ENCODE measurements at regions not wholly inside any gene's neighbourhood (a gene's known extent, or its start where the extent isn't known, plus 50 kb on each side); places are given as distances from the start of the nearest gene placed in this dataset.

DNA sequence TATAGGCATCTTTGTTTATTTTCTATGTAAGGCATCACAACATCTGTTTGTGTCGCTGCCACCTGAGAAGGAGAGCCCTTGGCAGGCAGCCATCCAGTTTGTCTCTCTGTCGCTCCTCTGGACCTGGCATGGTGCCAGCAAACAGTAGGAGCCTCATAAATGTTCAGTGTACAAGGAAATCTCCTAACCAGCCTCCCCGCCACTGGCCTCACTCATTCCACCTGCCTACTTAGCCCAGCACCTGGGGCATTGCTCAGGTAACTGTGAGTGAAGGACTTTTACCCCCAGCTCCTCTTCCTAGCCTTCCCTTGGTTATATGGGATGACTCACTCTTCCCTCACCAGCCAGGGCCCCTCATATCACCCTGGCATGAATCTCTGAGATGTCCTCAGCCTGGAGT, 61.7 kb upstream of the NPTX2 start:
- H3K9me2 ChIP-seq (ENCODE audit: insufficient read depth), result no peaks in the 10 kb centered on the region
- no peak overlapping the region for H3K27ac ChIP-seq (ENCODE audit: low read depth)
- no peak overlapping the region for H3K4me2 ChIP-seq
- no peak overlapping the region for H2AFZ ChIP-seq
- no peak for ATAC-seq
- no peak overlapping the region for H3K4me3 Mint-ChIP-seq
- no peaks in the 10 kb centered on the region for H3K36me3 ChIP-seq (ENCODE audit: insufficient read depth)
- H3K27me3 ChIP-seq (ENCODE audit: insufficient read depth), result no peaks in the 10 kb centered on the region
- H3K4me3 ChIP-seq, result no peak overlapping the region
- TF ChIP-seq, protein P1, sequence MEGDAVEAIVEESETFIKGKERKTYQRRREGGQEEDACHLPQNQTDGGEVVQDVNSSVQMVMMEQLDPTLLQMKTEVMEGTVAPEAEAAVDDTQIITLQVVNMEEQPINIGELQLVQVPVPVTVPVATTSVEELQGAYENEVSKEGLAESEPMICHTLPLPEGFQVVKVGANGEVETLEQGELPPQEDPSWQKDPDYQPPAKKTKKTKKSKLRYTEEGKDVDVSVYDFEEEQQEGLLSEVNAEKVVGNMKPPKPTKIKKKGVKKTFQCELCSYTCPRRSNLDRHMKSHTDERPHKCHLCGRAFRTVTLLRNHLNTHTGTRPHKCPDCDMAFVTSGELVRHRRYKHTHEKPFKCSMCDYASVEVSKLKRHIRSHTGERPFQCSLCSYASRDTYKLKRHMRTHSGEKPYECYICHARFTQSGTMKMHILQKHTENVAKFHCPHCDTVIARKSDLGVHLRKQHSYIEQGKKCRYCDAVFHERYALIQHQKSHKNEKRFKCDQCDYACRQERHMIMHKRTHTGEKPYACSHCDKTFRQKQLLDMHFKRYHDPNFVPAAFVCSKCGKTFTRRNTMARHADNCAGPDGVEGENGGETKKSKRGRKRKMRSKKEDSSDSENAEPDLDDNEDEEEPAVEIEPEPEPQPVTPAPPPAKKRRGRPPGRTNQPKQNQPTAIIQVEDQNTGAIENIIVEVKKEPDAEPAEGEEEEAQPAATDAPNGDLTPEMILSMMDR (conservative IDR thresholded peaks at IDR 0.05; ENCODE audit: low read depth in 2 of 2), result no peak
- TF ChIP-seq ZNF331 (CRISPR knock-in tag; IDR thresholded peaks at IDR 0.05; ENCODE audit: low read depth) (no peak), ZNF462 (CRISPR knock-in tag; IDR thresholded peaks at IDR 0.05) (no peak), ETS1 (IDR thresholded peaks at IDR 0.05) (no peak)
- H3K27me3 Mint-ChIP-seq (ENCODE audit: insufficient read depth, low read depth, poor library complexity), result peaks cover 8% of the 10 kb centered on the region
- no peaks in the 10 kb centered on the region for H3K4me1 ChIP-seq (ENCODE audit: insufficient read depth)
- H3F3A ChIP-seq (replicated peaks; ENCODE audit: low read depth), result no peaks in the 10 kb centered on the region
- no peaks in the 10 kb centered on the region for H3K4me1 Mint-ChIP-seq
- H3K9me3 Mint-ChIP-seq, result peaks cover 47% of the 10 kb centered on the region
- H4K20me1 ChIP-seq (replicated peaks; ENCODE audit: insufficient read depth), result no peaks in the 10 kb centered on the region
- peaks cover 7% of the 10 kb centered on the region; the same call in 2 of the 3 replicates for H3K36me3 Mint-ChIP-seq (ENCODE audit: low read depth)
- no peaks in the 10 kb centered on the region for H3K79me2 ChIP-seq (replicated peaks; ENCODE audit: insufficient read depth)
- no peak for DNase-seq (ENCODE audit: low spot score)
- no peak overlapping the region for H3K27ac Mint-ChIP-seq

All from GM23338 (cell line).